GM15510 (cell line): ENCODE measurements at regions not wholly inside any gene's neighbourhood (a gene's known extent, or its start where the extent isn't known, plus 50 kb on each side); places are given as distances from the start of the nearest gene placed in this dataset.

Experiments used
- POLR2A ChIP-seq: IDR thresholded peaks from 3 replicates; pipeline ENCODE4 v1.6.1; 2011; ENCODE audit warnings: borderline replicate concordance; ENCODE audit not compliant: insufficient read length; ENCODE audit errors: extremely low read depth

DNA sequence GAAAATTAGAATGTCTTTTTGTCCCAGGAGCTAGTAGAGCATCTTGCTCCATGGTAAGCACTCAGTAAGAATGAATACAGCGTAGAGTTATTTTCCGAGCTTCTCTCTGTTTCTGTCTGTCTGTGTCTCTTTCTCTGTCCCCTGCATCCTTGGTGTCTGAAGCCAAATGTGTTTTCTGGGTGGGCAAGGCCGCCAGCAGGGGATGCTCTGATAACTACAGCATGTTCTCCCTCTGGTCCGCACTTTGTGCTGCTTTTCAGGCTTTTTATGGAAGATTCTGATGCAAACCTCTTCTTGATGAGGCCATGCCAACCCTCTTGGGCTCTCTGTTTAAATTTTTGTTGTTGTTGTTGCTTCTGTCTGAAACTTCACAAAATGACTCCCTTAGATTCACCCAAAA, 142.8 kb upstream of the UBL3 start:
- TF ChIP-seq POLR2A, result no peak

DNA sequence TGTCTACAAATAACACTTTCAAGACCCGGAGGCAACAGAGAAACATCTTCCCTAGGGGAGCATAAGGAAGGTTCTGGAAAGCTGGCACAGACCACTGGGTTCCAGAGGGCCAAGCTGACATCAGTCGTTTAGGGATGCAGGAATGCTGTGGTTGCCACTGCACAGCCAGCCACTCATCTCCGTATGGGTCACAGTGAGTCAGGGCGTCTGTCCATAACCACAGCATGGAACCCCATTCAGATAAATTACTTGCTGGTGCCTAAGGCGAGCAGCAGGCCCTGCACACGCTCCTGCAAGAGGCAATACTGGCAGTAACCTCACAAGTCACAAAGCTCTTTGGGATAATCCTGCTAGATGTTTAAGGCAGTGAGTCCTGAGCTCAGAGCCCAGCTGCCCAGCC, 140.9 kb upstream of the UBL3 start:
- TF ChIP-seq POLR2A, result no peak

DNA sequence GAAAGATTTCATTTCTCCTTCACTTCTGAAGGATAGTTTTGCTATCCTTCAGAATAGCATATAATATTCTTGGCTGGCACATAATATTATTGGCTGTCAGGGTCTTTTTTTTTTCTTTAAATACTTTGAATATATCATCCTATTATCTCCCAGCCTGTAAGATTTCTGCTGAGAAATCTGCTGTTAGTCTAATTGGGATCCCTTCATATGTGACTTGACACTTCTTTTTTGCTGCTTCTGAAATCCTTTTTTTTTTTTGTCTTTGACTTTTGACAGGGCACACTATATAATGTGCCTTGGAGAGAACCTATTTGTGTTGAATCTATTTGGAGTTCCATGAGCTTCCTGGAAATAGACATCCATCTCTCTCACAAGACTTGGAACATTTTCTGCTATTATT, 136.9 kb upstream of the UBL3 start:
- no peak for TF ChIP-seq POLR2A

DNA sequence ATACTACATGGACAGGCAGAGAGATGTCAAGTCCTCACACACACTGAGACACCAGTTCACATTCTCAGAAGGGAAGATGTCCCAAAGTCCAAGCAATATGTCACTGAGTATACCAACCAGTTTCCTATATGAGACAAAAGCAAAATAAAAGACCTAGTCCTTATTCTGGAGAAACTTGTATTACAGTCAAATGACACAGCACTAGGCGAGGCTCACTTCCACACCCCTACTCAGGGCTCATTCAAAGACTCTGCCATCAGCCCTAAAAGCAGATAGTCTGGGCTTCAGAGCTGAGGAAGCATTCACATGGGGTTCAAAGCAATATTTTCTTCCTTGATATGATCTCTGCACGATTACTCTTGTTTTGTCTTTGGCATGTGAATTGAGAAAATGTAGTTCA, 129.9 kb upstream of the UBL3 start:
- no peak for TF ChIP-seq POLR2A

DNA sequence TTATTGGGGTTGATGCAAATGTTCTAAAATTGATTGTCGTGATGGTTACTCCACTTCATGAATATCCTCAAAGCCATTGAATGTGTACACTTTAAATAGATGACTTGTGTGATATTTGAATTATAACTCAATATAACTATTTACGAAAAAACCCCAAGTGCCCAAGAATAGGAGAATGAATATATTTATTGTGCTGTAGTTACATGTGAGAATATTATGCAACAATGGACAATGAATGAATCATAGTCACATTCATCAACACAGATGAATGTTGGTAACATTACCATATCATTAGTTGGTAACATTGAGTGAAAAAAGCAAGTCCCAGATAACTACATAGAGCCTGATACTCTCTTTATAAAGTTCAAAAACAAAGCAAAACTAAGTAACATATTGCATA, 127.8 kb upstream of the UBL3 start:
- no peak for TF ChIP-seq POLR2A

DNA sequence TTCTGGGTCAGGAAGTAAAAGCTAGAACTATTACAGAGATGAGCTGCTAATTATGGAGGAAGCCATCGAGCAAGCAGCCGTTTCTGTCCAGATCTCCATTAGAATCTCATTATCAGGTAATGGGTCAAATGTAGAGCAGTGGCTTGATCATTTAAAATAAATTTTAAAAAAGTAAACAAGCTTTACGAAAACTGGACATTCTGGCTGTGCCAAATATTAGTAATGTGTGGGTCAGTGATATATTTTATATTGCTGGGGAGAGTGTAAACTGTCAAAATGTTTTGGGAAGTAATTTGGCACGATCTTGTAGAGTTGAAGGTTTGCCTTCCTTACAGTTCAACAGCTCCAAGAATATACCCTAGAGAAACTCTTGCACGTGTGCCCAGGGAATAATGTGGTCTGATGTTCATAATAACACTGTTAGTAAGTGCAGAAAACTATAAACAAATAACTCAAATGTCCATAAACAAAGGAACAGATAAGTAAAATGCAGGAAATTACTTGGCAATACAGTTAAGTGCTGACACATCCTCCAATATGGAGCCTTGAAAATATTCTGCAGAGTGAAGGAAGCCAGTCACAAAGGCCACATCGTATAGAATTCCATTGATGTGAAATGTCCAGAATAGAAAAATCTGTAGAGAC, 127.2 kb upstream of the UBL3 start:
- no peak for TF ChIP-seq POLR2A

DNA sequence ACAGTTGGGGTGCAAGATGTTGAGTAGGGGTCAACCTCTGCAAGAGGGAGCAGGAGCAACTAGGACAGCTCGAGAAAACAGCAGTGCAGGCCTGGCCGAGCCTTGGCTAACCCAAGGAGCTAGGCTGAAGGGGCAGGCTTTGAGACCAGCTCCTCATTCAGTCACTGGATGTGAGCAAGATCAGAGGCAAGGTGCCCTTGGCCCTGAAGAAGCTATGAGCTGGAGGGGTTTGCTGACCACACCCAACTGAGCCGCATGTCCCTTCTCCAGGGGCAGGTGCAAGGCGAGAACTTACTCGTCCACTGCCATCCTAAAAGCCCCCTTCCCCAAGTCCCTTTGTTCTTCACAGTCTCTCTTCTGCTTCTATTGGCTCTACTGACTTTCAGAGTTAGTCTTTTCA, 126.1 kb upstream of the UBL3 start:
- no peak for TF ChIP-seq POLR2A

DNA sequence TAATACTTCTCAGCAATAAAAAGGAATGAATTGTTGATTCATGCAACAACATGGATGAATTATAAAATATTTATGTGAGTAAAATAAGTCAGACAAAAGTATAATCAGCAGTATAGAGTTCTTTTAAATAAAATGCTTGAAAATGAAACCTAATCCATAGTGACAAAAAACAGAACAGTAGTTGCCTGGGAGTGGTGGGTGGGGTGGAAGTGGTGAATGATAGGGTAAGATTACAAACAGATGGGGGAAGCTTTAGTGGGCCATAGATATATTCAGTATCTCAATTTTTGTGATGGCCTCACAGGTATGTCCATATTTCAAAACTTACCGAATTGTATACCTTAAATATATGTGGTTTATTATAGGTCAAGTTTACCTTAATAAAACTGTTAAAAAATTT, 124.9 kb upstream of the UBL3 start:
- no peak for TF ChIP-seq POLR2A

DNA sequence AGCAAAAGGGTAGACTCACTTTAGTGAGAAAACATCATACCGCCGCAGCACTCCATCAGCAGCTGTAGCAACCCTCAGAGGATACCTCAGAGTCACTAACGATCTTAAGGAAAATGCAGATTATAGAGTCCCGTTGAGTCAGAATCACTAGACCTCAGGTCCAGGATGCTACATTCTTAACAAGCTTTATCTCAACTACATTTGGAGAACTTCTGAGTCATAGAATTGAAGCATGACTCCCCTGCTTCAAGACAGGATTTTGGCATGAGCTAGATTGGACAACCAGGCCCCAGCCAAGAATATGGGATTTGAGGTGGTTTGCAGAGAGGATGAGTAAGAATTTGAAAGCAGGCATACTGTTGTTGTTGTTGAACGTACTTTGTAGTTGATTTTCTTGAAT, 118.9 kb upstream of the UBL3 start:
- TF ChIP-seq POLR2A, result no peak

DNA sequence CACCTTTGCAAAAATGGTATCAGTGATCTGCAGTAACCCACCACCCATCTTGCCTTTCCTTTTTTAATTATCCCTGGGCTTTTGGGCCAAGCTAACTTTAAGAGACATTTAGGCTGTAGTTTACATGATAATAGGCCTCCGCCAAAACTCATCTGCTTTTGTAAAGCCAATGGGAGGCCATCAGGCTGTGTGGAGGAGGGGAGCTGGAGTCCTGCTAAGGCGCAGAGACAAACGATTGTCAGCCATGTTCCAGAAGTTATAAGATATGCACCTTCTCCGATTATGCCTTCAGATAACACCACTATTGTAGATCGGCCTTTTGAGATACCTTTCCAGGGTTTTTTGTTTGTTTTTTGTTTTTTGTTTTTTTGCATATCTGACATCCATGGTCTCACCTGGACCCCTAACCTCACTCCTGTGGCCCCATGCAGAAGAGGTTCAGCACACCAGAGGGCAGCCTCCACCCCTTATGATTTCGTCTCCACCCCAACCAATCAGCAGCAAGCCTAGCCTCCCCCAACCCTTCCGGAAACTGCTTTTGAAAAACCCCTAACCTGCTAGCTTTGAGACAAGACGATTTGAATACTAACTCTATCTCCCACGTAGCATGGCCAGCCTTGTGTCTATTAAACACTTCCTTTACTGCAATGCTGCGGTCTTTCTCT, 113.9 kb upstream of the UBL3 start:
- no peak for TF ChIP-seq POLR2A

DNA sequence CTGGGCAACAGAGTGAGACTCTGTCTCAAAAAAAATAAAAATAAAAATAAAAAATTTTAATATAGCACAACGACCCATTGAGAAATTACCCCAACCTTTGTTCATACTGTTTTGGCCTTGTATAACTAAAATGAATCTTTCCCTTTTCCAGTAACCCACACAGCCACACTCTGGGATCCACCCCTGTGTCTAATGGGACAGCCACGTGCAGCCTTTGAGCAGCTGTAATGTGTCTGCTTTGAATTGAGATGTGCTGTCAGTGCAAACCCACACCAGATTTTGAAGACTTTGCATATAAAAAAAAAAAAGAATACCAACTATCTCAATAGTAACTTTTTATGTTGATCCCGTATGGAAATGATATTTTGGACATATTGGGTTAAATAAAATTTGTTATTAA, 112.7 kb upstream of the UBL3 start:
- TF ChIP-seq POLR2A, result no peak

DNA sequence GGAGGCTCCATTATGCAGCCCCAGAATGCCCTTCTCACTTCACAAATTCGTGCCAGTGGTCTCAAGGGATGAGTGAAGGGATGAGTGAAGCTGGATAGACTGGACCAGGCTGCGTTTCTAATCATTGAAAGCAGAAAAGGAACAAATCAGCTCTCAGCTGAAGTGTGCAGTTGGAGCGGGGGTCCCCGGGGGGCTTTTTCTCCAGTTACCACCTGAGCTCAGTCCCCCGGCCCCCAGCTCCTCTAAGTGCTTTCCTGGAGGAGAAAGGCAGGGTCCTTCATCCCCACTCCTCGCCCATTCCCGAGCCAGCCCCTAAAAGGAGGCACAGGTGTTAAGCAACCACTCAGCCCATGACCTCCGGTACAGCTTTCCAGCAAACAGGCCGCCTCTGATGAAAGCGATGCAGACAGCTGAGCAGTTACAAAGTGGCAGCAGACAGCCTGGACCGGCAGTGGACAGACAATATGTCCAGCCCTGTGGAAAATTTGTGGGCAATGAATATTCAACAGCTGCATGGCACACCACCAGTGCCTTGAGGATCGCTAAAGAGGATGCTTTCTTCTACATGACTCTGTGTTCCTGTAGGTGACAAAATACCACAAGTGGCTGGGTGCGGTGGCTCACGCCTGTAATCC, 110.7 kb upstream of the UBL3 start:
- TF ChIP-seq POLR2A, result no peak

DNA sequence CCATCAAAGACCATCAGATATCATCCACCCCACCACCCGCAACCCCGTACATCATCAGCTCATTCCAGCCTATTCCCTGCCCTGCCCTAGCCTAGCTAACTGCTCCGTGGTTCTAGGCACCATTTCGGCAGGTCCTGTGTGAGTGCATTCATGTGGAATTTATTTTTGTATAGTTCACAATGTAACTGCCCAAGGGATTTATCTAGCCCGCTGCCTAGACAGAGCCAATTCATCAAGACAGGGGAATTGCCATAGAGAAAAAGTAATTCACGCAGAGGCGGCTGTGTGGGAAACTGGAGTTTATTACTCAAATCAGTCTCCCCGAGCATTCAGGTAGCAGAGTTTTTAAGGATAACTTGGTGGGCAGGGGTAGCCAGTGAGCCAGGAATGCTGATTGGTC, 109.2 kb upstream of the UBL3 start:
- no peak for TF ChIP-seq POLR2A

DNA sequence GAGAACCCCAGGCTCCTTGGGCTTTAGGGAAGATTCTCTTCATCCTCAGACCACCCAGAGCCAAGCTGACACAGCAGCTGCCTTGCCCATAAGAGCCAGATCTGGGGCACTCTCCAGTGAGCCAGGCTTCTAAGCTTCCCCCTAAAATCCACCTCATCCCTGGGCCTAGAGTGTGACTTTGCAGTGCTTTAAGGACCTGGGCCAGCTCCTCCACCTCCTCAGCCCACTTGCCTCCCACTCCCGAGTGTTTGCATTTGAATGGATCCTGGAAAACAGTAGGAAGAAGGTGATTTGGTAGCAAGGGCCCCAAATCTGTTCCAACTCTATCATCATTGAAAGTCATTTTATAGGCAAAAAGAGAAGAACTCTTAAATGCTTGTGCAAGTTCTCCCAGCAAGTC, 108.7 kb upstream of the UBL3 start:
- no peak for TF ChIP-seq POLR2A

DNA sequence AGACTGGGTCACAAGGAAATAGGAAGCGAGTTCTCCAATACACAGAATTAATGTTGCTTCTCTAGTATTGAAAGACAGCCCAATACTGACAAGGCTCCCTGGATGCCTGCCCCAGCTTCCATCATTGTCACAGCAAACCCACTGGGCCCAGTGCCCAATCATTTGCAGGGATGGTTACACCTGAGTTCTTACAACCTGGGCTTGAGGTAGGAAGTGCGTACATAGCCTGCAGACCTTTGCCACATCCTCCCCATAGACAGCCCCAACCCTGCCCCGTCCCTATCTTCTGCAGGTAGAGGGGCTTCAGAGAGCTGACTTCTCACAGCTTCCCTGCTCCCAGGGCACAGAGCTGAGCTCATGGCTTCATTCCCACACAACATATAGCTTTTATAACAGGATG, 108.1 kb upstream of the UBL3 start:
- TF ChIP-seq POLR2A, result no peak

DNA sequence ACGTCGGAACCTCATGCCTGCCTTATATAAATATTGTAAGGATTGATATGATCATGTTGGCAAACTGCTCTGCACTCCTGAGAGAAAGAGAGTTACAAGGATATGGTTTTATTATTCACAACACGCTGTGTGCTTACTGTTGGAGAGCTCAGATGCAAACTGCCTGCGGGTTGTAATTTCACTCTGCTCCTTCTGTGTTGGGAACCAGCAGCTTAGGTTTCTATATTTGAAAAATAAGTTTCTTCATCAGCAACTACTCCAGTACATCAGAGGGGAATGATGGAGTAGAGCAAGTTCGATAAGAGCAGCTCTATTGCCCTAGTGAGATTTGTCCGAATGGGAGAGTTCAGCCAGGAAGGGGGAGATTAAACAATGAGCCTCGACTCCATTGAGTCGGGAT, 106.9 kb upstream of the UBL3 start:
- no peak for TF ChIP-seq POLR2A
